Endometrial microvascular endothelial cells (primary cell): ENCODE measurements at regions not wholly inside any gene's neighbourhood (a gene's known extent, or its start where the extent isn't known, plus 50 kb on each side); places are given as distances from the start of the nearest gene placed in this dataset.

Experiments
- in situ Hi-C: cut with HindIII; loops from 2 replicates; pipeline ENCODE4 v1.10.0; 2017; ENCODE audit warnings: low sequenced_read_pairs, low pct_unique_long_range_greater_than_20kb; ENCODE audit errors: inconsistent ontology term

GRCh38 chr12:107442326-107442987 lies 243.1 kb upstream of the PWP1 start:
- in situ Hi-C loops, result no loop called here

- in situ Hi-C loops, result no loop called here
Measured at GRCh38 chr12:107443320-107444090, 242.1 kb upstream of the PWP1 start.

GRCh38 chr12:107444771-107445170 lies 240.8 kb upstream of the PWP1 start:
- in situ Hi-C loops, result no loop called here

GRCh38 chr12:107446476-107446875 lies 239.1 kb upstream of the PWP1 start:
- in situ Hi-C loops, result no loop called here

- in situ Hi-C loops, result no loop called here
Measured at GRCh38 chr12:107447336-107447735, 238.3 kb upstream of the PWP1 start.

- in situ Hi-C loops, result no loop called here
Measured at GRCh38 chr12:107448198-107448597, 237.4 kb upstream of the PWP1 start.

- in situ Hi-C loops, result no loop called here
Measured at GRCh38 chr12:107449891-107450290, 235.7 kb upstream of the PWP1 start.

GRCh38 chr12:107450541-107450940 lies 235.1 kb upstream of the PWP1 start:
- in situ Hi-C loops, result no loop called here

GRCh38 chr12:107451246-107451645 lies 234.4 kb upstream of the PWP1 start:
- in situ Hi-C loops, result no loop called here

- in situ Hi-C loops, result no loop called here
Measured at GRCh38 chr12:107454109-107454830, 231.3 kb upstream of the PWP1 start.

GRCh38 chr12:107457362-107457935 lies 228.2 kb upstream of the PWP1 start:
- in situ Hi-C loops, result no loop called here

GRCh38 chr12:107458163-107458562 lies 227.4 kb upstream of the PWP1 start:
- in situ Hi-C loops, result no loop called here

- in situ Hi-C loops, result no loop called here
Measured at GRCh38 chr12:107458990-107459389, 226.6 kb upstream of the PWP1 start.

- in situ Hi-C loops, result no loop called here
Measured at GRCh38 chr12:107459641-107460040, 226.0 kb upstream of the PWP1 start.

- in situ Hi-C loops, result no loop called here
Measured at GRCh38 chr12:107461222-107461975, 224.2 kb upstream of the PWP1 start.

- in situ Hi-C loops, result no loop called here
Measured at GRCh38 chr12:107462428-107463332, 222.9 kb upstream of the PWP1 start.

GRCh38 chr12:107464644-107465043 lies 221.0 kb upstream of the PWP1 start:
- in situ Hi-C loops, result no loop called here

GRCh38 chr12:107465625-107466024 lies 220.0 kb upstream of the PWP1 start:
- in situ Hi-C loops, result no loop called here
